ENCODE measurements at regions not wholly inside any gene's neighbourhood (a gene's known extent, or its start where the extent isn't known, plus 50 kb on each side); places are given as distances from the start of the nearest gene placed in this dataset.

DNA sequence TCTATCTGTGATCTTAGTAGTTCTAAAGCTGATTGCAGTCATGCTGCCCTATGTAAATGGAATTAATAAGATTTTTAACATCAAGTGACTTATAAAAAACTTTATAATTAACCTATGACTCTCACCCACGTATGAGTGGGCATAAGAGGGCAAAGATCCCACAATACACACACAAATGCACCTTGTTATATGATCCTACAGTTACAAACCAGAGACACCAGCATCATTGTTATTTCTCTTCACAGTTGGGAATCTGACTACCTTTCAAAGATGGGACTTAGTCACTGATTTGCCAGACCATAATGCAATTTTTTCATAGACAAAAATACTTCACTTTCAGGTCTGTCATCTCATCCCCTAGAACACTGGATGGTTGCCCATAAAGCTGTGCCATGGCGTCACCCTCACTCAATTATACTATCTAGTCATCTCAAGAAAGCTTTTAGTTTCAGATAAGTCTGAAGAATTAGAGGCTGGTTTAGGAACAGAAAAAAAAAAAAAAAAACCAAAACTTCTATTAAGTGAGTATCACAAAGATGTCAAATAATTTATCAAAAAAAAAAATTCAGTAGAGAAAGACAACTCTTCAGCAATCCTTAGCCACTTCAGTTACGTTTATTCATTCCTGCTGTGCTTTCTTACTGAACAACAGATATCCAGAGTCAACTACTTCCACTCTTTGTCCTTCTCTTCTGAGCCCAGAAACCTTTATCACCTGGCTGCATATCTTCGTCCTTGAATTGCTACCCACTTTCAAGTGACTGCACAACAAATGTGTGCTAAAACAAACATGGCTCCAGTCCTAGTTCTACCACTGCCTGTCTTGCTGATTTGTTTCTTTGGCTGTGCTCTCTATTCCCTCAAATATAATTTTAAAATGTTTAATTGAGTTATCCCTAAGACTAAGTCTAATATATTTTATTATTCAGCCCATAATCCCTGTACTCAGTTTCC, 175.0 kb upstream of the CHRM2 start:
- TF ChIP-seq, protein P1, sequence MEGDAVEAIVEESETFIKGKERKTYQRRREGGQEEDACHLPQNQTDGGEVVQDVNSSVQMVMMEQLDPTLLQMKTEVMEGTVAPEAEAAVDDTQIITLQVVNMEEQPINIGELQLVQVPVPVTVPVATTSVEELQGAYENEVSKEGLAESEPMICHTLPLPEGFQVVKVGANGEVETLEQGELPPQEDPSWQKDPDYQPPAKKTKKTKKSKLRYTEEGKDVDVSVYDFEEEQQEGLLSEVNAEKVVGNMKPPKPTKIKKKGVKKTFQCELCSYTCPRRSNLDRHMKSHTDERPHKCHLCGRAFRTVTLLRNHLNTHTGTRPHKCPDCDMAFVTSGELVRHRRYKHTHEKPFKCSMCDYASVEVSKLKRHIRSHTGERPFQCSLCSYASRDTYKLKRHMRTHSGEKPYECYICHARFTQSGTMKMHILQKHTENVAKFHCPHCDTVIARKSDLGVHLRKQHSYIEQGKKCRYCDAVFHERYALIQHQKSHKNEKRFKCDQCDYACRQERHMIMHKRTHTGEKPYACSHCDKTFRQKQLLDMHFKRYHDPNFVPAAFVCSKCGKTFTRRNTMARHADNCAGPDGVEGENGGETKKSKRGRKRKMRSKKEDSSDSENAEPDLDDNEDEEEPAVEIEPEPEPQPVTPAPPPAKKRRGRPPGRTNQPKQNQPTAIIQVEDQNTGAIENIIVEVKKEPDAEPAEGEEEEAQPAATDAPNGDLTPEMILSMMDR (IDR thresholded peaks at IDR 0.05; ENCODE audit: low read depth, low read length): no peak
- TF ChIP-seq, protein P2, sequence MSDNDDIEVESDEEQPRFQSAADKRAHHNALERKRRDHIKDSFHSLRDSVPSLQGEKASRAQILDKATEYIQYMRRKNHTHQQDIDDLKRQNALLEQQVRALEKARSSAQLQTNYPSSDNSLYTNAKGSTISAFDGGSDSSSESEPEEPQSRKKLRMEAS (IDR thresholded peaks at IDR 0.05; ENCODE audit: low read depth, low read length): no peak
- TF ChIP-seq POLR2A (IDR thresholded peaks at IDR 0.05; ENCODE audit: extremely low read depth, insufficient read length): no peak

Measured in NB4 (cell line).